ELR (cell line): ENCODE measurements at regions not wholly inside any gene's neighbourhood (a gene's known extent, or its start where the extent isn't known, plus 50 kb on each side); places are given as distances from the start of the nearest gene placed in this dataset.
"Not testable (repeated sequence)": the region's sequence is repeated elsewhere in the genome, so short reads cannot be mapped to it uniquely, and the experiment has no call there.

Source experiments
- DNase-seq: peaks from one replicate; pipeline ENCODE4 v3.0.0-alpha.2; 2015; ENCODE audit warnings: low read depth

DNA sequence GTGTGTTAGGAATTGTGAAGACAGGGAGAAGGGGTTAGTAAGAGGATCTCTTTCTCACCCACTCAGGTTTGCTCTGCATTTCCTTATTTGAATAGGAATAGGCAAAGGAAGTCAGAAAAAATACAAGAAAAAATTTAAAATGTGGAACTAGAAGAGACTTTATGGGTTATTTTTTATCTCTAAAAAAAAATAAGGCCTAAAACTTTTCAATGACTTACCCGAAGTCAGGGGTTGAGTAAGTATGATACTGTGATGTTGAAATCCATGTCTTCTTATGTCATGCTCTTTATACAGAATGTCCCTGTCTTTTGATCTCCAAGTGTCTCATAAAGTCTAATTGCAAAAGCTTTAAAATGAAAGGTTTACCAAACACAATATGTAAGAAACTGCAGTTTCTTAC is 148.3 kb upstream of the PIK3R1 start:
- DNase-seq = peak; percentile 27

- DNase-seq = peak; percentile 82
These were observed 149.1 kb upstream of the PIK3R1 start for GRCh38 chr5:68066277-68066955.

DNA sequence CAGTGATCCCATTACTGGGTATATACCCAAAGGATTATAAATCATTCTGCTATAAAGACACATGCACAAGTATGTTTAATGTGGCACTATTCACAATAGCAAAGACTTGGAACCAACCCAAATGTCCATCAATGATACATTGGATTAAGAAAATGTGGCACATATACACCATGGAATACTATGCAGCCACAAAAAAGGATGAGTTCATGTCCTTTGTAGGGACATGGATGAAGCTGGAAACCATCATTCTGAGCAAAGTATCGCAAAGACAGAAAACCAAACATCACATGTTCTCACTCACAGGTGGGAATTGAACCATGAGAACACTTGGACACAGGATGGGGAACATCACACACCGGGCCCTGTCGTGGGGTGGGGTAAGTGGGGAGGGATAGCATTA is 150.2 kb upstream of the PIK3R1 start:
- DNase-seq = not testable (repeated sequence)

- DNase-seq = no peak
These were observed 155.2 kb upstream of the PIK3R1 start for GRCh38 chr5:68060382-68060781.

- DNase-seq = no peak
These were observed 158.4 kb upstream of the PIK3R1 start for GRCh38 chr5:68057191-68057590.

DNA sequence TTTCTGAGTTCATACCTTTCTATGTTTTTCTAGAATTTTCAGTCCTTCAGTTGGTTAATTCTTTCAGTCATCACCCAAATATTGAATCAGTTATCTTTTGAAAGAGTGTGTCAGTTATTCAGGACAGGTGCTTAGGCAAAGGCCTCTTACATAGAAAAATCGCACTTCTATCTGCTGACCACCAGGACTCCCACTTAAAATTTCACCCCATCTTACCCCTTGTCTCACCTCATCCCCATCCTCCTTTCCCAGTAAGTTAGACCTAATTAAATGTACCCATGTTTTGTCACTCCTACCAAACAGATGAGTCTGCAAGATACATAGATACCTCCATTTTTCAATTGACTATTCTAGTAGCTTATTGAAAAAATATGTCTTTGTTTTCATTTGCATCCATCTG is 159.9 kb upstream of the PIK3R1 start:
- DNase-seq = no peak

DNA sequence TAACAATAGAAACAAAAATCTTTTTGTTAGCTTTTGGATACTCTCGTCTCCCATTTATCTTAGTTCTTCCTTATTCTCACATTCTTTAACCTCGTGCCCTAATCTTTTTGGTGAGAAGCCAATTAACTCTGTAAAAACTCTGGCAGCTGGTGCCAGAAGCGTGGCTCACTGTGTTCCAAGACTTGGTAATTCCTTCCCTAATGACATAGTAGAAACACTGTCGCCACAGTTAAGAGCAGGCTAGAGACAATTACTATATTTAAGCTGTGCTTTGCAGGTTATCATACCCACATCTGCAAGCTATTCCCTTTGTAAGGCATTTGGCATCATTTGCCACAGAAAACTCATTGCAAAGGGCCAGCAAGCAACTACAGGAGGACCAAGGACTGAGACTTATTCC is 160.9 kb upstream of the PIK3R1 start:
- DNase-seq = no peak

GRCh38 chr5:68053202-68053601 is 162.4 kb upstream of the PIK3R1 start:
- peak; percentile 65 for DNase-seq

DNA sequence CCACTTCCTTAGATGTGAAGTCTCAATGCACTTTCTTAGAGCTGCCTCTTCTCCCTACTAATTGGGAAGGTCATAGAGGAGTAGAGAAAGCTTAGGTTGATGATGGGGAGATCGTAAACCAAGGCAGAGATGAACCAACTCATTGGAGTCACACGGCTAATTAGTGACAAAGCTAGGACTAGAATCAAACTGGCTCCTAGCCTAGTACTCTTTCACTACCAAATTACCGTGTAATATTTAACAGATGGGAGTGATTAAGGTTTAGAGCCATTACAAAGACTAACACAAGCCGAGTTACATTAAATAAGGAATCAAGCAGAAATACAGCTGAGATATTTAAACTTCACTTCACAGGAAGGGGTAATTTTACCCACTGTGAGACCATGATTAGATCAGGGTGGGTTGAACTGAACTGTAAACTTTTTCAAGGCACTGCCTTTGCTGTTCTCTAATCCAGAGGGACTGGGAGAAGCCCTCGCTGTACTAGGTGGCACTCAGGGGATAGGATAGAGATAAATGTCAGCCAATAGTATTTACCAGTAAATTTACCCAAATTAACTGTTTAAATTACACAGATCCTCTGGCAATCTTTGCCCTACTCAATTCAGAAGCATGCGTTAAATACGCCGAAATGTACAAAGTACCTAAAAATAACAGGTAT is 166.4 kb upstream of the PIK3R1 start:
- no peak for DNase-seq

GRCh38 chr5:68048516-68048915 is 167.0 kb upstream of the PIK3R1 start:
- no peak for DNase-seq

DNA sequence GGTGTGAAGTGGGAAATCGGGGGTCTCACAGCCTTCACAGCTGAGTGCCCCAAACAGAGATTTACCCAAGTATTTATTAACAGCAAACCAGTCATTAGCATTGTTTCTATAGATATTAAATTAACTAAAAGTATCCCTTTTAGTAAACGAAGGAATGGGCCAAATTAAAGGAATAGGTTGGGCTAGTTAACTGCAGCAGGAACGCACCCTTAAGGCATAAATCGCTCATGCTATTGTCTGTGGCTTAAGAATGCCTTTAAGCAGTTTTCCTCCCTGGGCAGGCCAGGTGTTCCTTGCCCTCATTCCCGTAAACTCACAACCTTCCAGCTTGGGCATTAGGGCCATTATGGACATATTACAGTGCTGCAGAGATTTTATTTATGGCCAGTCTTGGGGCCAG is 167.5 kb upstream of the PIK3R1 start:
- DNase-seq = not testable (repeated sequence)

DNA sequence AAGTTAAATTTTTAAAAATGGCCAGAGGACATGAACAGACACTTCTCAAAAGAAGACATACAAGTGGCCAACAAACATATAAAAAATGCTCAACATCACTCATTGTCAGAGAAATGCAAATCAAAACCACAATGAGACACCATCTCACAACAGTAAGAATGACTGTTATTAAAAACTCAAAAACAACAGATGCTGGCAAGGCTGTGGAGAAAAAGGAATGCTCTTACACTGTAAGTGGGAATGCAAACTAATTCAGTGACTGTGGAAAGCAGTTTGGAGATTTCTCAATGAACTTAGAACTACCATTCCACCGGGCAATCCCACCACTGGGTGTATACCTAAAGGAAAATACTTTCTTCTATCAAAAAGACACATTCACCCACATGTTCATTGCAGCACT is 168.5 kb upstream of the PIK3R1 start:
- peak; percentile 86 for DNase-seq

DNA sequence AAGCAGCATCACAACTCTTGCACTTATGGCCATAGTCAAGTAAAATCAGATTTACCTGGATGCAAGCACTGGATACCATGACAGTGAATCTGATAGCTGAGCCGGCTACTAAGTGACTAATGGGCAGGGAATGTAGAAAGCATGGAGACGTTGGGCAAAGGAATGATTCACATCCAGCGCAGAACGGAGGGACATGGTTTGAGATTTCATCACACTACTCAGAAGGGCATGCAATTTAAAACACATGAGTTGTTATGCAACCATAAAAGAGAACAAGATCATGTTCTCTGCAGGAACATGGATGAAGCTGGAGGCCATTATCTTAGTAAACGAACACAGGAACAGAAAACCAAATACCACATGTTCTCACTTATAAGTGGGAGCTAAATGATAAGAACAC is 169.1 kb upstream of the PIK3R1 start:
- DNase-seq = peak; percentile 99

GRCh38 chr5:68041293-68041692 is 174.3 kb upstream of the PIK3R1 start:
- DNase-seq = no peak

DNA sequence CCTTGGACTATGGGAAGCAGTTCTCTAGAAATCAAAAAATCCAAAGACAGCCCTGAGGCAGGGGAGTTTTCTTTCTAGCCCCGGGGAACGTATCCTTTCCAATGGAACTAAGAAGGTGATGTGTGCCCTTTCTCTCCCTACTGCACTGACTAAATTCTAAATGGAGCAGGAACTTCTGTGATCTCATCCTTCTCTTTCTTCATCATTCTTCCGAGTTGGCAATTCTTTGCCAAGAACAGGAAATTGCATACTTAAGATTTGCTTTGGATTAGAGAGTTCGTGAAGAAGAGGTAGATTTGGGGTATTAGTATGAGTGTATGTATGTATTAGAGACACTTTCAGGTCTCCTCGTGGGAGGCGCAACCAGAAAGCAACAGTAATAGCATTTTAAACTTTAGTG is 178.0 kb upstream of the PIK3R1 start:
- DNase-seq = no peak

DNA sequence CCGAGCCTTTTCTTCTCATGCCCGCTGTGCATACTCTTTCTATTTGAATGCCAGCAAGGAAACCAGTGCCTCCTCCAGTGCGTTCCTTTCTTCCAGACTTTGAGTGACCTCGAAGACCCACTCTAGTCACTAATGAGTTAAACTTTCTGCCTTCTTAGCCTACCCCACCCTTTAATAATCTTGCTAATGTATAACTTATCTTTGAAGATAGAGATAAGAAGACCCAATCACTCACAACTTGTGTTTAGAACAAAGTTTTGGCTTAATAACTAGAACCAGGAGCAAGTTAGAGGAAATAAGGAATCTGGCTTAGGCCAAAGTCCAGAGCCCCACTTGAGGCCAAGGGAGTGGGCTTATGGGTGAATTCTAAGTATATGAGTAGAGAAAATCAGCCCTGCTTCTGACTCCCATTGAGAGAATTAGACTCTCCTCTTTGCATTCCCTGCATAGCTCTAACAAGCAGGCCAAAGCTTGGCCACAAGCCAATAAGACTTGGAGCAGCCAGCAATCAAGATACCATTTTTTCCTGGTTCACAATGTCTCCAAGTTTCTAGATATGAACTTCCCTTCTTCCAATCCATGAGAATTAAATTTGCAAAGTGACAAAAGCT is 181.5 kb upstream of the PIK3R1 start:
- no peak for DNase-seq

GRCh38 chr5:68033029-68033428 is 182.5 kb upstream of the PIK3R1 start:
- no peak for DNase-seq

GRCh38 chr5:68032216-68032762 is 183.3 kb upstream of the PIK3R1 start:
- no peak for DNase-seq

DNA sequence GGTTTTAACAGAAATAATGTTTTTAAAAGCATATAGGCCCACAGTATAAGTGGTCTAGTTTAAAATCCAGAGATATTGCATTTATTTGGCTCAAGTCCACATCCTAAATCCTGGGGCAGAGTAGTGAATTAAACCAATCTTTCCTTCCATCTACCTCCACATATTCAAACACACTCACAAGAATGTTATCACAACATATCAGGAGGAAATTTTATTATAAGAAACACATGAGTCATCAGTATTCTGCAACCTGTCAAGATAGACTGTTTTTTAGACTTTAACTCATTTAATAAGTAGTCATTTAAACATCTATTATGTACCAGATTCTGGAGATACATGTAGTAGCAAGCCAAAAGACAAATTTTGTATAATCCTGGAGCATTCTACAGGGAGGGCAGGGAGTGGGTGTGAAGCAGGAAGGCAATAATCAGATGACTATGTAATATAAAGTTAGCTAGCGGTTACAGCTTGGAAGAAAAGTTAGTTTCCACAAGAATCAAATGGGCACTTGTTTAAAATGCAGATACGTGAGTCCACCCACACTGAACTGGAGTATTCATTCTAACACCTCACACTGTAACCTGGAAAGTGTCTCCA is 187.3 kb upstream of the PIK3R1 start:
- DNase-seq = peak; percentile 16

GRCh38 chr5:68027519-68027918 is 188.0 kb upstream of the PIK3R1 start:
- peak; percentile 34 for DNase-seq

GRCh38 chr5:68026092-68026885 is 189.3 kb upstream of the PIK3R1 start:
- no peak for DNase-seq

GRCh38 chr5:68024426-68024825 is 191.1 kb upstream of the PIK3R1 start:
- no peak for DNase-seq
